ENCODE measurements at regions not wholly inside any gene's neighbourhood (a gene's known extent, or its start where the extent isn't known, plus 50 kb on each side); places are given as distances from the start of the nearest gene placed in this dataset.

GRCh38 chr4:123835831-123836590 is 439.4 kb downstream of the SPRY1 start:
- Histone ChIP-seq H3K27ac (replicated peaks; ENCODE audit: low read length) (no peak overlapping the region), H2BK5ac (ENCODE audit: low read length) (no peak overlapping the region), H2AK5ac (ENCODE audit: low read depth, low read length) (no peak overlapping the region), H2BK120ac (ENCODE audit: low read depth, low read length) (no peak overlapping the region), H4K8ac (ENCODE audit: low read depth, low read length) (no peak overlapping the region), H3K4me3 (ENCODE audit: low read length in 2 of 2) (no peak overlapping the region), H3K36me3 (replicated peaks in 1 of 2; ENCODE audit: control insufficient read depth in 2 of 2, insufficient read depth in 2 of 2, low read length in 2 of 2) (no peaks in the 10 kb centered on the region), H3K9ac (ENCODE audit: low read depth, low read length, poor library complexity) (no peak overlapping the region), H2BK12ac (ENCODE audit: low read length) (no peak overlapping the region), H3K79me1 (ENCODE audit: low read depth, low read length) (no peaks in the 10 kb centered on the region), H3K27me3 (ENCODE audit: control insufficient read depth in 3 of 3, insufficient read depth in 3 of 3, low read depth in 1 of 3, low read length in 3 of 3) (no peaks in the 10 kb centered on the region), H4K91ac (ENCODE audit: low read depth, low read length, poor library complexity) (no peak overlapping the region), H3K23ac (ENCODE audit: low read depth, low read length, poor library complexity) (no peak overlapping the region), H3K14ac (ENCODE audit: low read length) (no peak overlapping the region), H3K4me2 (ENCODE audit: insufficient read depth, low read length, poor library complexity, severe bottlenecking) (no peak overlapping the region), H3K4me1 (ENCODE audit: control insufficient read depth in 2 of 2, insufficient read depth in 1 of 2, low read depth in 1 of 2, low read length in 2 of 2) (peaks cover under 1 to 38% of the 10 kb centered on the region in 2 donors), H2BK15ac (ENCODE audit: low read length) (no peak overlapping the region), H3K4ac (ENCODE audit: low read length) (no peak overlapping the region), H3K18ac (ENCODE audit: low read length) (no peak overlapping the region), H2AFZ (ENCODE audit: low read length) (no peak overlapping the region), H3K9me3 (replicated peaks in 1 of 2; ENCODE audit: control insufficient read depth in 2 of 2, insufficient read depth in 1 of 2, low read depth in 1 of 2, low read length in 2 of 2) (peaks cover 0 to 9% of the 10 kb centered on the region in 2 donors)
- no CpG with 5 or more reads among the region's 4 CpGs for WGBS, 2 donors (ENCODE audit: extremely low coverage in 2 of 2, insufficient read length in 2 of 2, insufficient replicate concordance in 1 of 2)
- DNase-seq (ENCODE audit: low spot score): no peak

- no peak overlapping the region for H3K4ac ChIP-seq (ENCODE audit: low read length)
- no peaks in the 10 kb centered on the region for H3K79me1 ChIP-seq (ENCODE audit: low read depth, low read length)
- H3K14ac ChIP-seq (ENCODE audit: low read length): no peak overlapping the region
- H2AK5ac ChIP-seq (ENCODE audit: low read depth, low read length): no peak overlapping the region
- no peak for DNase-seq (ENCODE audit: low spot score)
- H3K36me3 ChIP-seq (replicated peaks in 1 of 2; ENCODE audit: control insufficient read depth in 2 of 2, insufficient read depth in 2 of 2, low read length in 2 of 2): no peaks in the 10 kb centered on the region
- H3K4me2 ChIP-seq (ENCODE audit: insufficient read depth, low read length, poor library complexity, severe bottlenecking): no peak overlapping the region
- no peak overlapping the region for H4K91ac ChIP-seq (ENCODE audit: low read depth, low read length, poor library complexity)
- H3K9ac ChIP-seq (ENCODE audit: low read depth, low read length, poor library complexity): no peak overlapping the region
- no peak overlapping the region for H4K8ac ChIP-seq (ENCODE audit: low read depth, low read length)
- no peak overlapping the region for H3K4me3 ChIP-seq (ENCODE audit: low read length in 2 of 2)
- no peak overlapping the region for H2BK120ac ChIP-seq (ENCODE audit: low read depth, low read length)
- H3K27ac ChIP-seq (replicated peaks; ENCODE audit: low read length): no peak overlapping the region
- H2BK12ac ChIP-seq (ENCODE audit: low read length): no peak overlapping the region
- peaks cover 0 to 9% of the 10 kb centered on the region in 2 donors for H3K9me3 ChIP-seq (replicated peaks in 1 of 2; ENCODE audit: control insufficient read depth in 2 of 2, insufficient read depth in 1 of 2, low read depth in 1 of 2, low read length in 2 of 2)
- no CpG with 5 or more reads among the region's 4 CpGs for WGBS, 2 donors (ENCODE audit: extremely low coverage in 2 of 2, insufficient read length in 2 of 2, insufficient replicate concordance in 1 of 2)
- no peaks in the 10 kb centered on the region for H3K27me3 ChIP-seq (ENCODE audit: control insufficient read depth in 3 of 3, insufficient read depth in 3 of 3, low read depth in 1 of 3, low read length in 3 of 3)
- no peak overlapping the region for H3K18ac ChIP-seq (ENCODE audit: low read length)
- no peak overlapping the region for H2BK15ac ChIP-seq (ENCODE audit: low read length)
- no peak overlapping the region for H3K23ac ChIP-seq (ENCODE audit: low read depth, low read length, poor library complexity)
- peaks cover 0 to 28% of the 10 kb centered on the region in 2 donors for H3K4me1 ChIP-seq (ENCODE audit: control insufficient read depth in 2 of 2, insufficient read depth in 1 of 2, low read depth in 1 of 2, low read length in 2 of 2)
- H2AFZ ChIP-seq (ENCODE audit: low read length): peak overlapping the region; percentile 53
- no peak overlapping the region for H2BK5ac ChIP-seq (ENCODE audit: low read length)
Measured at GRCh38 chr4:123836851-123837595, 440.4 kb downstream of the SPRY1 start.

- H2AK5ac ChIP-seq (ENCODE audit: low read depth, low read length): no peak overlapping the region
- no peak overlapping the region for H4K8ac ChIP-seq (ENCODE audit: low read depth, low read length)
- WGBS, 2 donors (ENCODE audit: extremely low coverage in 2 of 2, insufficient read length in 2 of 2, insufficient replicate concordance in 1 of 2): no CpG with 5 or more reads among the region's 1 CpG
- H3K4me3 ChIP-seq (ENCODE audit: low read length in 2 of 2): no peak overlapping the region
- no peak overlapping the region for H4K91ac ChIP-seq (ENCODE audit: low read depth, low read length, poor library complexity)
- no peak overlapping the region for H3K18ac ChIP-seq (ENCODE audit: low read length)
- no peak overlapping the region for H2BK15ac ChIP-seq (ENCODE audit: low read length)
- H2BK5ac ChIP-seq (ENCODE audit: low read length): no peak overlapping the region
- no peak for DNase-seq (ENCODE audit: low spot score)
- no peak overlapping the region for H3K4me2 ChIP-seq (ENCODE audit: insufficient read depth, low read length, poor library complexity, severe bottlenecking)
- H3K27ac ChIP-seq (replicated peaks; ENCODE audit: low read length): no peak overlapping the region
- H3K36me3 ChIP-seq (replicated peaks in 1 of 2; ENCODE audit: control insufficient read depth in 2 of 2, insufficient read depth in 2 of 2, low read length in 2 of 2): no peaks in the 10 kb centered on the region
- no peaks in the 10 kb centered on the region for H3K79me1 ChIP-seq (ENCODE audit: low read depth, low read length)
- H3K9me3 ChIP-seq (replicated peaks in 1 of 2; ENCODE audit: control insufficient read depth in 2 of 2, insufficient read depth in 1 of 2, low read depth in 1 of 2, low read length in 2 of 2): peaks cover 0 to 15% of the 10 kb centered on the region in 2 donors
- no peak overlapping the region for H2BK120ac ChIP-seq (ENCODE audit: low read depth, low read length)
- H3K27me3 ChIP-seq (ENCODE audit: control insufficient read depth in 3 of 3, insufficient read depth in 3 of 3, low read depth in 1 of 3, low read length in 3 of 3): no peaks in the 10 kb centered on the region
- no peak overlapping the region for H3K14ac ChIP-seq (ENCODE audit: low read length)
- H2BK12ac ChIP-seq (ENCODE audit: low read length): no peak overlapping the region
- peak overlapping the region; percentile 41 for H2AFZ ChIP-seq (ENCODE audit: low read length)
- no peak overlapping the region for H3K23ac ChIP-seq (ENCODE audit: low read depth, low read length, poor library complexity)
- H3K4me1 ChIP-seq (ENCODE audit: control insufficient read depth in 2 of 2, insufficient read depth in 1 of 2, low read depth in 1 of 2, low read length in 2 of 2): peaks cover 0 to 16% of the 10 kb centered on the region in 2 donors
- no peak overlapping the region for H3K9ac ChIP-seq (ENCODE audit: low read depth, low read length, poor library complexity)
- H3K4ac ChIP-seq (ENCODE audit: low read length): no peak overlapping the region
Measured at GRCh38 chr4:123838474-123838873, 441.9 kb downstream of the SPRY1 start.

- no peak for DNase-seq (ENCODE audit: low spot score)
- no peak overlapping the region for H3K27ac ChIP-seq (replicated peaks; ENCODE audit: low read length)
Measured at GRCh38 chr4:123840197-123840596, 443.6 kb downstream of the SPRY1 start.

More at GRCh38 chr4:123840197-123840596, 443.6 kb downstream of the SPRY1 start:
- H3K9me3 ChIP-seq (replicated peaks in 1 of 2; ENCODE audit: control insufficient read depth in 2 of 2, insufficient read depth in 1 of 2, low read depth in 1 of 2, low read length in 2 of 2): peaks cover 4 to 26% of the 10 kb centered on the region in 2 donors
- no peak overlapping the region for H3K4me2 ChIP-seq (ENCODE audit: insufficient read depth, low read length, poor library complexity, severe bottlenecking)
- H2BK120ac ChIP-seq (ENCODE audit: low read depth, low read length): no peak overlapping the region
- H3K4me1 ChIP-seq (ENCODE audit: control insufficient read depth in 2 of 2, insufficient read depth in 1 of 2, low read depth in 1 of 2, low read length in 2 of 2): peaks cover 0 to 16% of the 10 kb centered on the region in 2 donors
- H3K18ac ChIP-seq (ENCODE audit: low read length): no peak overlapping the region
- no peaks in the 10 kb centered on the region for H3K27me3 ChIP-seq (ENCODE audit: control insufficient read depth in 3 of 3, insufficient read depth in 3 of 3, low read depth in 1 of 3, low read length in 3 of 3)
- H2BK5ac ChIP-seq (ENCODE audit: low read length): no peak overlapping the region
- H3K79me1 ChIP-seq (ENCODE audit: low read depth, low read length): no peaks in the 10 kb centered on the region
- H3K36me3 ChIP-seq (replicated peaks in 1 of 2; ENCODE audit: control insufficient read depth in 2 of 2, insufficient read depth in 2 of 2, low read length in 2 of 2): no peaks in the 10 kb centered on the region
- no peak overlapping the region for H2AK5ac ChIP-seq (ENCODE audit: low read depth, low read length)
- no peak overlapping the region for H2BK15ac ChIP-seq (ENCODE audit: low read length)
- H4K91ac ChIP-seq (ENCODE audit: low read depth, low read length, poor library complexity): no peak overlapping the region
- H3K4me3 ChIP-seq (ENCODE audit: low read length in 2 of 2): no peak overlapping the region
- H3K9ac ChIP-seq (ENCODE audit: low read depth, low read length, poor library complexity): no peak overlapping the region
- H3K4ac ChIP-seq (ENCODE audit: low read length): no peak overlapping the region
- H3K14ac ChIP-seq (ENCODE audit: low read length): no peak overlapping the region
- H2AFZ ChIP-seq (ENCODE audit: low read length): peak overlapping the region; percentile 33
- no peak overlapping the region for H3K23ac ChIP-seq (ENCODE audit: low read depth, low read length, poor library complexity)
- H4K8ac ChIP-seq (ENCODE audit: low read depth, low read length): no peak overlapping the region
- H2BK12ac ChIP-seq (ENCODE audit: low read length): no peak overlapping the region
